ENCODE measurements at regions not wholly inside any gene's neighbourhood (a gene's known extent, or its start where the extent isn't known, plus 50 kb on each side); places are given as distances from the start of the nearest gene placed in this dataset.

GRCh38 chr6:170131351-170131750 lies 159.5 kb downstream of the DLL1 start:
- DNase-seq: no peak

DNA sequence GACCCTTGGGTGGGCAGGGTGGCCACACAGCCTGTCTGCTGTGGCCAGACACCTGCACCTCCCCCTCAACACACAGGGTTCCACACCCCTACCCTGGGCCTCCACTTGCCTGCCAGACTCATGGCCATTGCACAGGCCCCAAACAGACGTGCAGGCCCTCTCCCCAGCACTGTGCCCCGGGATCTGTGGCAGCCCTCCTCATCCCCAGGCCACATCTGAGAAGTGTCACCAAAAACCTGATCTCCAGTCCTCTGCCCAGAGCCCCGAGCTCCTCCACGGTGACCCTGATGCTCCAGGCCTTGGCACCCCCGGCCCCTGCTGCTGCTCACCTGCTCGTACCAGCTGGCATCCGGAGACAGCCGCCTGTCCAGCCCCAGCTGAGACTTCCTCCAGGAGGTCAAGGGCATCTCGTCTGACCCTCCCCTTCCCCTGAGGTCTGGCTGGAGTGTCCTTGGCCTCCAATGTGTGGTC lies 160.1 kb downstream of the DLL1 start:
- no peak for DNase-seq

DNA sequence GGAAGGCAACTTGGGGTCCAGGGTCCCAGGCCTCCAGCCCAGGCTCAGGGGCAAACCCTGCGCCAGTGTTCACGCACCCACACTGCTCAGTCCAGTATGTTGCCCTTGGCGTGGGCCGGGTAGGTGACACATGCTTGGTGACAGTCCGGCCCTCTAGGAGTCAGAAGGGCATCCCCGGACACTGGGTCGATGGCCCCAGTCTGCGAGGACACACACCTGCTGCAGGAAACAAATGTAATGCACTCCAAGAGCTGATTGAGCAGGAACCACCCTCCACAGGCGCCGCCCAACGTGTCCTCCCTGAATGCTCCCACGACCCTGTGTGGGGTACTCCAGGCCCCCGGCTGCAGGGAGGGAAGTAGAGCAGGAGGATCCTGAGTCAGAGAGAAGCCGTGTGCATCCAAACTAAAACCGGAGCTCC lies 160.7 kb downstream of the DLL1 start:
- no peak for DNase-seq

DNA sequence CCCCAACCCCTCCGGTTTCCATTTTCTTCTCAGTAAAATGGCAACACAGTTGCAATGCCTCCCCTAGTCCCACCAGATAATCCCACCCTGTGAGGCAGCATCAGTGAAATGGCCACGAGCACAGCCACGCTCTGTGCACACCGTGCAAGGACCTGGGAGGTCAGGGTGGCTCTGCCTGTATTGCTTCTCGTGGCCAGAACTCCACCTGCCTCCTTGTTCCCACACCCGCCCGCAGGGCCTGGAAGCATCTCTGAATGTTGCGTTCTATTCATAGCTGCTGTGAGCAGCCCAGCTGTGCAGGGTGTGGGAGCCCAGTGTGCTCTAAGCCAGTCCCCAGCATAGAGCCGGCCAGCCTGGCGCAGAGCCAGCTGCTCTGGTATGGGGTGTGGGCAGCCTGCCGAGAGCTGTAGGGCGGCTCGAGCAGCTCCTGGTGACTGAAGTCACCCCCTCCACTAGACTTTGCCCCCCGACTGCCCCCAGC lies 161.1 kb downstream of the DLL1 start:
- DNase-seq: no peak

GRCh38 chr6:170128811-170129681 lies 161.8 kb downstream of the DLL1 start:
- DNase-seq: no peak

GRCh38 chr6:170128346-170128745 lies 162.5 kb downstream of the DLL1 start:
- DNase-seq: no peak

DNA sequence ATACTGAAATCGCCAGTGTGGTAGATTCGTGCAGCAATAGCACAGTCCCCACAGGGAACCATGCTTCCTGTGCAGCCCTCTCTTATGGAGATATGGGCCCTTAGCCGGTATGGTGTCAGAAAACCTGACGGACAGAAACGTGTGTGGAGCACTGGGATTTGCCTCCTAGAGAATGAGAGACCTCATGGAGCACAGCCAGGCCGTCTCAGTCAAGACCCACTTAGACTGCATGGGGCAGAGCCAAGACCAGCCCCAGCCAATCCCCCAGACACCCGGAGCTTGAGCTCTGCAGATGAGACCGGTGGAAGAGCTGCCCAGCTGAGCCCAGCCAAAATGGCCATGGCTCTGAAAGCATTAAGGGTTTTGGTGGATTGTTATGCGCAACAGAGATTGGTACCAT lies 163.7 kb downstream of the DLL1 start:
- no peak for DNase-seq

- no peak for DNase-seq
Observed at GRCh38 chr6:170125456-170126300, 165.2 kb downstream of the DLL1 start.

DNA sequence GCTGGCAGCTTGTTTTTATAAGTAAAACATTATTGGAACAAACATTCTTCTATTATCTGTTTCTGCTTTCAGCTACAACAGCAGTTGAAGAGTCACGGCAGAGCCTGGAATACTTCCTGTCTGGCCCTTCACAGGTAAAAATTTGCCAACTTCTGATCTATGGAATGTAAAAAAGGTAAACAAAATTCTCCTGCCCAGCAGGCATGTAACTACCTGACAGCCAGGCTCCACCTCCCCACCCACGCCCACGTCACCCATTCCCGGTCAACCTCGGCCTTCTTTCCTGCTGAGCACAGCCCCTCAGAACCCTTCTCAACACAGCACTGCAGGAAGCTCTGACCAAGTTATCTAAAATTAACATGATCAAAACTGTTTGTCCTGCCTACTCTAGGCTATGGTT lies 166.0 kb downstream of the DLL1 start:
- no peak for DNase-seq

GRCh38 chr6:170124150-170124549 lies 166.7 kb downstream of the DLL1 start:
- no peak for DNase-seq

DNA sequence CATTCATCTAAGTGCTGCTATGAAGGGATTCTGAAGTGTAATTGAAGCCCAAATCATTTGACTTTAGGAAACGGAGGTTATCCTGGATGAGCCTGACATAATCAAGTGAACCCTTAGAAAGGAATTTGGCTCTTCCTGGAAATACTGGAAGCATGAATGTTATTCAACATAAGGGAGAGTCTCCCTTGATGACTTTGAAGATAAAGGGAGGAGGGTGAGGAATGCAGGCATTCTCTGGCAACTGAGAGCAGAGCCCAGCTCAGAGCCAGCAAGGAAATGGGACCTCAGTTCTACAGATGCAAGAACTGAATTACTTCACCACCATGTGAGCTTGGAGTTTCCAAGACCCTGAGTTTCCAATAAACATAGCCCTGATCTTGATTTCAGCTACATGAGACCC lies 168.2 kb downstream of the DLL1 start:
- DNase-seq: no peak

GRCh38 chr6:170117111-170117972 lies 173.5 kb downstream of the DLL1 start:
- DNase-seq: no peak

DNA sequence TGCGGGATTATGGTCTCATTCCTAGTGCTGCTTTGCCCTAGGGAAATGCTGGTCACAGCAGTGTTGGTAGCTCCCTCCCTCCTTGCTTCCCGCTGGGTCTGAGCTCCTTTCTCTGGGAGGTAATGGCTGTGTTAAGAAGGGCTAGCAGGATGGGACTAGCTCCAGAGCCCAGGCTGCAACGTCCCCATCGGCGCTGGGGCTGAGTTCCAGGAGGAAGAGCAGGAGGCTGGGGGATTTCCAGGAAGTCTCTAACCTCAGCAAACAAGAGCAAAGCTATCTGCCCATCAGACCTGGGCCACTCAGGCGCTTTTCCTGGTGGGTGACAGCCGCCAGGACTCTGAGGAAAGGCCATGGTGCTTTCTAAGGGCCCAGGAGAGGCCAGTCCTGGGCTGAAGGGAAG lies 174.2 kb downstream of the DLL1 start:
- DNase-seq: no peak

- DNase-seq: no peak
Observed at GRCh38 chr6:170114956-170115855, 175.7 kb downstream of the DLL1 start.

- DNase-seq: no peak
Observed at GRCh38 chr6:170114187-170114945, 176.5 kb downstream of the DLL1 start.

DNA sequence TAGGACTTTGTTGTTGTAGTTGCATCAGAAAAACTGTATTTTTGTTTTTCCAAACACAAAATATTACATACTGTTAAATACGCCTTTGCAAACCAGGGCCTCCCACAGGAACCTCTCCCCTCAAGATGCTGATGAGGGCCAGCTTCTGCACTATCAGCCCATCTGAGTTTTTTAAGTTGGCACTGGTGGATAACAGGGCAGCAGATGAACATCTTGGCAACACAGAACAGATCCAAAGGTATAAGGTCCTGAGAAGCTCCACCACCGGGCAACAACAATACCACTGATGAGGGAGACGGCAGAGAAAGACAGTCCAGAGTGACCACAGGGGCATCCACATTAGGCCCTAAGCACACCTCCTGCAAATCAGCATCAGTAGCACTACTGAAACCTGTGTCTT lies 177.7 kb downstream of the DLL1 start:
- DNase-seq: no peak

- DNase-seq: no peak
Observed at GRCh38 chr6:170112583-170112860, 178.4 kb downstream of the DLL1 start.

DNA sequence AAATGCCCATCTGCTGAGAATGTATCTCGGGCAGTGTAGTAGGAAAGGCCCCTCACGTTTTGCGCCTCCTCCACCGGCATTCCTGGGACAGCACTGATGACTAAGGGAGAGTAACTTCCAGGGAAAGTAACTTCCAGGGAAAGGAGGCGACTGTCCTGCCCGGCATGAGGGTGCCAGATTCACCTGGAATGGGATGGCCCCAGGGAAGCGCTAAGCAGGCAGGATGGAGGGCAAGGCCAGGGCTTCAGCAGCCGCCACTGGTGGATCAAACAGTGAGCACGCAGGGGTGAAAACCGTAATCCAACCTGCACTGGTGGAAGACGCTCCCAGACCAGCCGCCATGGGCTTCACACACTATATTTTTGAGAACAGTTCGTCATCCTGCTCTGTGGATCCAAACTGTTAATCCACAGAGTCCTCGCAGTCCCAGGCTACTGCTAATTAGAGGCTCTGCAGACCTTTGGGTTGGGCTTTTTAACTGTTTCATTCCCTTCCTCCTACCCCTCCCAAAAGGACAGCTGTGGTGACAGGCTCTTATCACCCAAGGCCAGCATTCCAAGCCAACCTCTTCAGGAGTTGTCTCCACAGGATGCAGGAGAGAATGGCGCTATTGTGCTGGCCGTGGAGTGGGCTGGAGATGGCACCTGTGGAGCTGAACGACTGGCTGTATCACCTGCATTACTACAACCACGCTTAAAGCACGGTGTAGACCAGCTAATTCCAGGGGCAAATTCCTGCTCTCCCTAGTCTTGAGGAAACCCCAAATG lies 178.9 kb downstream of the DLL1 start:
- DNase-seq: no peak

DNA sequence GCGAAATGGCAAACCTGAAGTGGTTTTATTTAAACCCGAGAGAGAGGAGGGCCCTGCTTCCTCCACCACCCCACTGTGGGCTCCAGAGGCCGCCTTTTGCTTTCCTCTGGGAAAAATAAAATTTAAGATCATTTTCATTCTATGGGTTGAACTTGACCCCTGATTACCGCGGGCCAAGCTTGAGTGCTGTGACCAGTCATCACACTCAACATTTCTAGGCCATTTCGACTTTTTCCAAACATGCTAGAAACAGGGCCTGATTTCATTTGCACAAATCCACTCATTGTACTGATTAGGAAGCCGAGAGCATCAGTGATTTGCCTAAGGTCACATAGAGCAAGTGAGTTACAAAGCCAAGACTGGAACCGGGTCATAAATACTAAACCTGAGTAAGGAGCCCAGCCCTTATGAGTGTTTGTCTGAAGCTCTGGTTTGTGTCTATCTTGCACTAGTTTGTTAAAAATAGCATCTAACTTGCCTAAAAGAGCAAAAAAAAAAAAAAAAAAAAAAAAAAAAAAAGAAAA lies 179.7 kb downstream of the DLL1 start:
- DNase-seq: no peak

Data from stimulated activated CD4-positive, alpha-beta T cell treated with anti-CD3 and anti-CD28 coated beads, Interleukin-2, amount 100 ng/mL, for 48 hours (primary cell).